GM12872 (cell line): ENCODE measurements at regions not wholly inside any gene's neighbourhood (a gene's known extent, or its start where the extent isn't known, plus 50 kb on each side); places are given as distances from the start of the nearest gene placed in this dataset.

Source experiments
- TF ChIP-seq, protein P1 (sequence below): IDR thresholded peaks from 3 replicates; pipeline ENCODE4 v1.5.1; 2011; ENCODE audit warnings: low read depth, mild to moderate bottlenecking, low read length, moderate library complexity; ENCODE audit not compliant: insufficient read depth

DNA sequence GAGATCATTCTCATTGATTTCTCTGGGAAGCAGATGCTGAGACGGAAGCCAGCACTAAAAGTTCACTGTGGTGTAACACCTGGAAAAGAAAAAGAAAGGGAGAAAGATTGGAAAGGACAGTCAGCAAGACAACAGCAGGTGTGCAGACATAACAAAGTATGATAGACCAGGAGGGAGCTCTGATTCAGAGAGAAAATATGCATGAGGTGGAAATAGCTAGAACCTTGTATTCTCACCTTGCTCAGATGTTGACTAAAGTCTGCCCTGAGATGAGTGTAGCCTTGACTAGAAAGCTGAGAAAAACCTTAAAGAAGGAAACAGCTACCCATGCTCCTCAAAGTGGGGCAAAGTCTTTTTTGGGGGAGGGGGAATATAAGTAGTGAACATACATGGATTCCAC, 1711.8 kb downstream of the EFNB2 start:
- TF ChIP-seq, protein P1, sequence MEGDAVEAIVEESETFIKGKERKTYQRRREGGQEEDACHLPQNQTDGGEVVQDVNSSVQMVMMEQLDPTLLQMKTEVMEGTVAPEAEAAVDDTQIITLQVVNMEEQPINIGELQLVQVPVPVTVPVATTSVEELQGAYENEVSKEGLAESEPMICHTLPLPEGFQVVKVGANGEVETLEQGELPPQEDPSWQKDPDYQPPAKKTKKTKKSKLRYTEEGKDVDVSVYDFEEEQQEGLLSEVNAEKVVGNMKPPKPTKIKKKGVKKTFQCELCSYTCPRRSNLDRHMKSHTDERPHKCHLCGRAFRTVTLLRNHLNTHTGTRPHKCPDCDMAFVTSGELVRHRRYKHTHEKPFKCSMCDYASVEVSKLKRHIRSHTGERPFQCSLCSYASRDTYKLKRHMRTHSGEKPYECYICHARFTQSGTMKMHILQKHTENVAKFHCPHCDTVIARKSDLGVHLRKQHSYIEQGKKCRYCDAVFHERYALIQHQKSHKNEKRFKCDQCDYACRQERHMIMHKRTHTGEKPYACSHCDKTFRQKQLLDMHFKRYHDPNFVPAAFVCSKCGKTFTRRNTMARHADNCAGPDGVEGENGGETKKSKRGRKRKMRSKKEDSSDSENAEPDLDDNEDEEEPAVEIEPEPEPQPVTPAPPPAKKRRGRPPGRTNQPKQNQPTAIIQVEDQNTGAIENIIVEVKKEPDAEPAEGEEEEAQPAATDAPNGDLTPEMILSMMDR = no peak

DNA sequence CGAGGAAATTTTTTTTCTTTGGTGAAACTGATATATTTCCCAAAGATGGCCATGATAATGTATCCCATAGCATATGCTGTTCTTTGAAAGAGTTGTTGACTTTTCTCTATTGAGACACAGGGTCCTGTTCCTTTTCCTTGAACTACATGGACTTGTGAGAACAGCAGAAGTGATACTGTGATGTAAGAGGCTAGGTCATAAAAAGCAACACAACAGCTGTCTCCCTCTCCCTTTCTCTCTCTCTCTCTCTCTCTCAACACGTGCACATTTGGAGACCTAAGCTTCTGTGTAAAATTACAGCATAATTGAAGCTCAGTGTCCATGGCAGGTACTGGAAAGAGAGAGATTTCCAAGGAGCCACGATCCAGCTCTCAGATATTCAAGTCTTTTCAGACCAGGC, 1712.4 kb downstream of the EFNB2 start:
- TF ChIP-seq, protein P1 = no peak

- TF ChIP-seq, protein P1 = no peak
These were observed 1718.2 kb downstream of the EFNB2 start for GRCh38 chr13:104817271-104817670.

DNA sequence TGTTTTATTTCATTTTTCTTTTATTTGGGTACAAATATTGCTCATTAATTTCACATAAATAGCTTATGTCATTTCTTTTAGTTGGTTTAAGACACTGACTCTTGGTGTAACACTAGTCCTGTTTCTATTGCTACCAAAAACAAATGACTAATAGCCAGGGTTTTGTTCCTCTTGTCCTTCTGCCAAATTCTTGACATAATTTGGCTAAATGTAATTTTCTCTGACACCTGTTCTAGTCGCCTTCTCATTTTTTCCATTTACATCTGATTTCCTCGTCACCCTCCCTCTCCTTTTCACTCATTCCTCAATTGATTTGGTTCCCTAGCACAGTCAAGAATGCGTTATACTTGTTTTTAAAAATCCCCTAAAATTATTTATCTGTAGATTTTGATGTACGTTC, 1718.7 kb downstream of the EFNB2 start:
- TF ChIP-seq, protein P1 = no peak

DNA sequence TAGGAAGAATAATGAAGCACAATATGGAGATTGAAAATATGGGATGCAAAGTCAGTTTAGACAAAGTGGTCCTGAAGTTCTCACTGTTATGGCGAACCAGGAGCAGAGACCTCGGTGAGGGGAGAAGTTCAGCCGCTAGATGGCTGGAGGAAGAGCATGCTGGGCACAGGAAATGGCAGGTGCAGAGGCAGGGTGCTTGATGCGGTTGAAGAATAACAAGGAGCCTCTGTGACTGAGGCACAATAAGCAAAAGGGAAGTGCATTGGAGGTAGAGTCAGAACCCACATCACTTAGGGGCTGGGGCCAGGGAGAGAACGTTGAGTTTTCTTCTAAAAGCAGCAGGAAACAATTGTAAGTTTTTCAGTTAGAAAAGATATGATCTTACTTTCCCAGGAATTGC, 1725.2 kb downstream of the EFNB2 start:
- TF ChIP-seq, protein P1 = no peak

DNA sequence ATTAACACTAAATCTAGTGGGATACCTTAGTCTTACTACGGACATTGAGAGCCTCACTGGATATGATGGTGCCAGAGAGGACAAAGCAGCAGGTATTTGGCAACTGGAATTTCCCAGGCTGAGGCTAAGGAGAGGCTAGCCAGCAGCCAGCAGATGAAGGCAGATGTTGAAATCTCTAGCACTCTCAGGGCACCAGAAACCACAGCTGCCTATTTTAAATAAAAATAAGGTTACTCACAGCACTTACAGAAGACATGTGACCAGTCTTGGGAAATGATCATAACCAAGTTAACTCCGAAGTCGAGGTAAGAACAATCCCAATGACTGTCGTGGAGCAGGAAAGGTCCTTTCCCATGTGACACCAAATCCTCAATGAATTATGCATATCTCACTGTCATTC, 1726.0 kb downstream of the EFNB2 start:
- TF ChIP-seq, protein P1 = no peak

DNA sequence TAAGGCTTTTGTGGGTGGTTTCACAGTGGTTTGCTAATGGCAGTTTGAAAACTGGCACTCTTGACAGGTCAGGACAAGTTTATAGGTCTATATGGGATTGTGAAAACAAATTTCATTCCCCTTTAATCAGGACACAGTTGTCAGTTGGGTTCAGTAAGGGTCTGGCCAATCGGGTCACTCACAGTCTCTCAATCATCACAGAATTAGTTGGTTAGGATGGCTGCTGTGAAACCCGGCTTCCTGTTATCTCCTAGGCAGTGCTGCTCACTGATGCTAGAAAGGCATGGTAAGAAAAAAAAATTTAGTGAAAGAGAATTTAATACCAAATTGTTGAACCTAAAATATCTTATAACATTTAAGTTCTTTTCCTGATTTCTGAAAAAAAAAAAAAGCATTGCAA, 1730.1 kb downstream of the EFNB2 start:
- TF ChIP-seq, protein P1 = no peak

GRCh38 chr13:104799152-104799551, 1732.9 kb upstream of the SLC10A2 start:
- TF ChIP-seq, protein P1 = no peak
